ENCODE measurements at regions not wholly inside any gene's neighbourhood (a gene's known extent, or its start where the extent isn't known, plus 50 kb on each side); places are given as distances from the start of the nearest gene placed in this dataset.

DNA sequence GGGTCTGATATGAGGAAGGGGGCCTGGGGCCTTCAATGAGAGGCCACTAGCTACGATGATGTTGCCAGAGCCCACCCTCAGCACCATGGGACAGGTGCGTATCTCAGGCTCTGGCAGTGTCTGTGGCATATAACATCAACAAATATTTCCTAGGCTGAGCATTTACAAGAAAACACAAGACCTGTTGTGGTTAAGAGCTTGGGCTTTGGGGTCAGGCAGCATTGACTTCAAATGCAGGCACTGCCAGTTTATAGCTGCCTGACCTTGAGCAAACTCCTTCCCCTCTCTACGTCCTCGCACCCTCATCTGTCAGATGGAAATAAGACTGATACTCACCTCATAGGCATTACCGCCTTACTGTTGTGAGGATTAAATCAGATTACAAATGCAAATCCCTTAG lies 156.0 kb downstream of the KATNAL1 start:
- DNase-seq: no peak

DNA sequence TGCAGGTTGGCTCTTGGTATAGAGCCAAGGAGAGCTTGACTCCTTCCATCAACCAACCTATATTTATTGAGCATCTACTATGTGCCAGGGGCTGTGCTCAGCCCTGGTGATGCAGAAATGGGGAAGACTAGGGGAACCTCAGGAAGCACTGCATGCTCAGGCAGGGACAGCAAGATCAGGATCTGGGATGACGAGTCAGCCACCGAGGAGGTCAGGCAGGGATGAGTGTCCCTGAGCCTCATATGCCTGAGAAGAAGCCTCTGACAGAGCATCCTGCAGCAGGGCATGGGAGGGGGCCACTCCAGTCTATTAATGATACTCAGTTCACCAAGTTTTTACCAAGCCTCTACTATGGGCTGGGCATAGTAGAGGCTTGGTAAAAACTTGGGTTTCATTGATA lies 158.1 kb downstream of the KATNAL1 start:
- DNase-seq: no peak

DNA sequence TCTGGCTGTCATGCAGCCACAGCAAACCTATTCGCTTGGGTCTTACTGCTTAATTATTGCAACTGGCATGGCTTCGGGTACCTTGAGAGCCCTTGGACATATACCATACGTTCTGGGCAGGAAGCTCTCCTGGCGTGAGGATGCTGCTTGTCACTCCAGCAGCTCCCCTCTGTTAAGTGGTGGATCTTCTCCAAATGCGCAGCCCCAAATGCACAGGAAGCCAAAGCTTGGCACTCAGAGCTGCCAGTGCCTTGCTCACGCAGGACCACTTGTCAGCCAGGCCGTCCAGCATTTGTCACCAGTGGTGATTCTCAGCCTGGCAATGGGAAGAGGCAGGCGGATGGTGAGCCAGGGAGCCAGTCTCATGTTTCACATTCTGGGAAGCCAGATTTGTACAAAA lies 158.6 kb downstream of the KATNAL1 start:
- DNase-seq: no peak

DNA sequence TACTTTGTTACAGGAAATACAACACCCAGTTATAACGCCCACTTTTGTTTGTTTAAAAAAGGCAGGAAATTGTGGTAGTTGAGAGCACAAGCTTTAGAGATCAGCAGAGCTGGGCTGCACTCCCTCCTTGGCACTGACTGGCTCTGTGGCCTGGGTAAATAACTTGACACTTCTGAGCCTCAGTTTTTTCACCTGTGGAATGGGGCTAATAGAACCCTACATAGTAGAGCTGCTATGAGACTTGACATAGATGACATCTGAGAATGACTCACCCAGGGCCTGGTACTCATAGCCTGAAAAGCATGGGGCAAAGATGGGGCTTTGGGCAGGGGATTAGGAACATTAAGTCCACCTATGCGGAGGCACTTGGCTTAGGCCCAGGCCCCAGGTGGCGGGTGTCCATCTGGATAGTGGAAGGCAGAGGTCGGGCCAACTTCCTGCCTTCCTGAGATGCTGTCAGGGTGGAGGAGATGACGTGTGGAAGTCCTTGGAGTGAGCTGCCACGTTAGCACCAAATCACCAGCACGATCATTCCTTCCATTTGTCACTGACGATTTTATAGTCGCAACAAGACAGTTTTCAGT lies 159.1 kb downstream of the KATNAL1 start:
- no peak for DNase-seq

DNA sequence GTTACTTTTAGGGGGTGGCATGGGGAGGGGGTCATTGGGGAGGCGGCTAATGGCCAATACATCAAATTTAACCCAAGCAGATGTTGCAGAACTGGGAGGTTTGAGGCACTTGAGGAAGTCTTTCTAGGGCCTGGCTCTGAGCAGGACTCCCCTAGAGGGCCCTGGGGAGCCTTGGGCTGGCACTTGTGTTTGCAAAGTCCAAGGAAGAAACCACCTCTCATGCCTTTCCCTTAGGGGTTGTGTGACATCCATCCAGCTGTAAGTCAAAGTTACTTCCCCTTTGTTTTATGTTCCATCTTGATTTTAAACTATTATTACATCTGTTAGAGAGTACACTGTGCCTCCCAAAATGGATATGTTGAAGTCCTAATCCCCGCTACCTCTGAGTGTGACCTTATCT lies 159.9 kb downstream of the KATNAL1 start:
- no peak for DNase-seq

DNA sequence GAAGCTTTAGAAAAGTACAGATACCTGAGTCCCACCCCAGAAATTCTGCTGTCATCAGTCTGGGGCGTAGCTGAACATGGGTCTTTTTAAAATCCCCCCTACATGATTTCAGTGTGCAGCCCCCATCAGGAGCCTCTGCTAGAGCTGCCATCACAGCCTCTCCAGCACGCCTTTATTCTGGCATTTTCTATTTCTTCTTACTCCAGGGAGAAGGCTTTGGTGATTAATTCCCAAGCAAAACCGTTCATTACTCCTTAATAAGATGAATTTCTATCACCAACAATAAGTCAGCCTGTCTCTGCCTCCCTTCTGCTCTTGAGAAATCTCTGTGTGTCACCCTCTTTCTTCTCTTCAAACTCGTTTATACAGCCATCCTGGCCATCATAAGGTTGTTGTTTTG lies 160.3 kb downstream of the KATNAL1 start:
- DNase-seq: no peak

DNA sequence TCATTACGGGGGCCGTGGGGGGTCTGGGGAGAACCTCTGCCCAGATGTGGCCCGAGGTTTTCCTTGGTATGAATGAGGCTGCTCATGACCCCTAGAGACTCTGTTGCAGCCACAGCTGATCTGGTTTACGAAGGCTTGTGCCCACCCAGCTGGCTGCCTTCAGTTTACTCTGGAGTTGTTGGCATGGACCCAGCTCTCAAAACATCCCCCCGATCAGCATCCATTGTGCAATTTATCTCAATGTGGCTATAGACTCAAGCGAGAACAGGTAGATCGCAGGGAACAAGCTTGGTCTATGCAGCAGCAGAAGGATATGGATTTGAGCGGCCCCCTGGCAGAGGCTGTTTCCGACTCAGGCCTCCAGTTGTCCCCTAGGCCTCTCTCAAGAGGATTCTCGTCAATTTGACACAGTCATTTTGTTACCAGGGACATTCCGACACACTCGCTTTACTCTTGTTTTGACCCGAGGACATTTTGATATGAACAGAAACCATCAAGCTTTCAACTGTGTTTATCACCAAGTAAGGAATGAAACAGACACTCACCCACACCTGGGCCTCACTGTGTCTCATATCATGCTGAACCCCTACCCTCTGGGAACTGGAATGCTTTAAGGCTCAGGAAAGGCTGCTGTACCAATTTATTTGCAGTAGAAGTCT lies 161.5 kb downstream of the KATNAL1 start:
- DNase-seq: no peak

DNA sequence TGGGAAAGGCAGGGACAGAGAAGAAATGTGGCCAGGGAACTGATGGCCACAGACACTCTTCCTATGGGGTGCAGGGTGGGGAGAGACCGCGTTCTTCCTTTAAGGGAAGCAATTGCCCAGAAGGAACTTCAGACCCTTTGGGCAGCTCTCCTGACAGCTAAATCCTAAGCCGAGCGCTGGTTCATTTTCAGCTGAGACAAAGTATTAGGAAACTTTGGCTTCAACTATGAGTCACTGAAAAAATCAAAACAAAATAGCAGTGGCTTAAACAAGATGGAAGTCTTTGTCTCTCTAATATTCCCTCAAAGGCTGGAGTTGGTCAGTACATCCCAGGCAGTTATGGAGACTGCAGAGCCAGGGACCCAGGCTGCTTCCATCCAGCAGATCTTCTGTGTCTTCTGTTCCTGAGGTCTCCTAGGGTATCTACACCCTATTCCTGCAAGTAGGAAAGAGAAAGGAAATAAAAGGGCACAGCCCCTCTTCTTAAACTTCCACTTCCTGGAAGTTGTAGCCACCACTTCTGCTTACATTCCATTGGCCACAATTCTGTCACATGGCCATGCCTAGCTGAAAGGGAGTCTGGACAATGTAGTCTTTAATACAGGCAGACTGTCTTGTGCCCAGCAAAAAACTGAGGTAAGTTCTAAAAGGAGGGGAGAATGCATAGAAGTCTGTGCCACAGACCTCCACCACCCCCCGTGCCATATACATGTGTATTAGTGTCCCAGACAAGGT lies 163.5 kb downstream of the KATNAL1 start:
- DNase-seq: no peak

DNA sequence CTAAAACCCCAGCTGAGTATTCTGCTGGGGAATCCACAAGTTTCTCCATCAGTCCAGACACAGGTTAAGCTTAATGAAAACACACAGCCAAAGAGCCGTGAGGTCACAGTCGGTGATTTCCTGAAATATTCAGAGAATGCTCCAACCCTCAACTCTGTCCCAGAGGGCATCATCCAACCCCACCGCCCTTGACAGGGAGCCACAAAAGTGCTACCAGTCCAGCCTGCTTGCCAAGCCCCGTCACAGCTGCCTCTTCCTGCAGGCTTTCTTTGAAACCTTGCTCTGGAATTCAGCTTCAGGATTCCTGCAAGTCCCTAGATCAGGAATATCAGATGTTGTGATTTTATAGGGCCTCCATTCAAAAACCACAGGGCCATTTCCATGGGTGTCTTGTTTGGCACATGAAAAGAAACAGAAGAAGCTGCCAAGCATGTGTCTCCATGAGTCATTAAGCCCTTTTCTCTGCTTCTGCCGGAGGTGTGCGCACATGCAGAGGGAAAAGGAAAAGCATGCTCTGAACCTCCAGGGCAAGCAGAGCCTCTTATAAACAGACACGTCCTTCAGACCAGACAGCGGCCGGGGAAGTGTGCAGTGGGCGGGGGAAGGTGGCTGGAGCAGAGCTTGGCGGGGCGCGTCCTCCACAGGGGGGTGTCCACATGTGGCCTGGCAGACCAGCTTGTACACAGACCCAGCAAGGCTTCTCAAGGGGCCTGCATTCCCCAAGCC lies 164.7 kb downstream of the KATNAL1 start:
- DNase-seq: no peak

DNA sequence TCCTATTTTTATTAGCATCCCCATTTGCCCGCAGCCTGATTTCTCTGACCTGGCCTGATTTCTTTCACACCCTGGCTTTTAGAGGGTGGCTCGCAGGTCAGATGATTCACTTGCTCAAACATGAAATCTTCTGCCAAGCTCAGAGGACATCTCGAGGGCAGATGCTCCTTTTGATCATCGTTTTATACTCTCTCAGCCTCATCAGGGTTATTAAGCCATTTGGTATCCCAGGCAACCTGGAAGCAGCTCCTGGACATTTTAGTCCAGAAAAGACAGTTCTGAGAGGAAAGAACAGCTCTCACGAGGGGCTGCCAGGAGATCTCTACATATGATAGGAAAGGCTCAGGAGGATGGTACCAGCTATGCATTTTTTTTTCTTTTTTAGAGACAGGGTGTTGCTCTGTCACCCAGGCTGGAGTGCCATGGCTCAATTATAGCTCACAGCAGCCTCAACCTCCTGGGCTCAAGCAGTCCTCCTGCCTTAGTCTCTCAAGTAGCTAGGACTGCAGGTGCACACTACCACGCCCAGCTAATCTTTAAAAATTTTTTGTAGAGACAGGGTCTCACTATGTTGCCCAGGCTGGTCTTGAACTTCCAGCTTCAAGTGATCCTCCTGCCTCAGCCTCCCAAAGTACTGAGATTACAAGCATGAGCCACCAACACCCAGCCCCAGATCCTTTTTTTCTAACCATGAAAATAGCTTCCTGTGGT lies 165.4 kb downstream of the KATNAL1 start:
- DNase-seq: no peak

DNA sequence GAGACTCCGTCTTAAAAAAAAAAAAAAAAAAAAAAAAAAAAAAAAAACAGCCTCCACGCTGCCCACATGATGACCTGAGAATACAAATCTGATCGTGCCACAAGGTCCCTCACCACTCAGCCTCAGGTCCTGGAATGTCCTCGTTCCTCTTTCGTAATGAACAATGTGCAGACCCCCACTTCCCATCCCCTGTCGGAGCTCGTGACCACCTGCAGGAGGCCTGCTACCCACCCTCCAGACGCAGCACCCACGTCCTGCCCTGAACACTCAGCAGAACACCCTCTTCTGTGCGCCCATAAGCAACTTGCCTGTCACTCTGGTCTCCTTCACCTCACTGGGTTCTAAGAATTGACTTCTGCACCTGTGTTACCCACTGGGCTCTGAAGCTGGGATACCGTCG lies 166.4 kb downstream of the KATNAL1 start:
- no peak for DNase-seq

DNA sequence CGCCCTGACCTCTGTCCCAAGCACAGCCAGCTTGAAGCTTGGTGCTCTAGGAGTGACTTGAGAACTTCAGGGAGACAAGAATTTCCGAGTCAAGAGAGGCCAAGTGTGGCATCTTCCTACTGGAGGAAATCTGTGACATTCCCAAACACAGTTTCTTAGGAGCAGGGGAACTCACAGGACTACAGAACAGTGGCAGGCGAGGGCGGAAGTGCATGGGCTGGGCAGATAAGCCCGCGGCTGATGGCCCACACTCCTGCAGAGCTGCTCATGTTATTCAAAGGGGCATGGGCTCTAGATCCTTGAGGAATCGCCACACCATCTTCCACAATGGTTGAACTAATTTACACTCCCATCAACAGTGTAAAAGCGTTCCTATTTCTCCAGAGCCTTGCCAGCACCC lies 168.8 kb downstream of the KATNAL1 start:
- no peak for DNase-seq

DNA sequence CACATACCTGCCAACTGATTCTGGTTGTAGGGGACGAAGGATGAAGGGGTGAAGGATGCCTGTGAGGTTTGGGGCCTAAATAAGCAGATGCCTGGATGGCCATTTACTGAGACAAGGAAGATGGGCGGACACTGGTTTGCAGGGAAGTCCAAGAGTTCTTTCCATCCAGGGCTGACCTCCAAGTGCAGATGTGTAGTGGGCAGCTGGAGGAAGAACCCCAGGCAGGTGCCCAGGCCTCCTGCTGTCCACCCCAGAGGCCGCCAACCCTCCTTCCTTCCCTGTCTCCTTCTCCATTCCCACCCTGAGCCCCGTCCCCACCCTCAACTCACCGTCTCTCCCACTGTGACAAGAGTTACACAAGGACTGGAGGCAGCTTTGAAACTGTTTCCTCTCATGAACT lies 171.5 kb downstream of the KATNAL1 start:
- DNase-seq: no peak

DNA sequence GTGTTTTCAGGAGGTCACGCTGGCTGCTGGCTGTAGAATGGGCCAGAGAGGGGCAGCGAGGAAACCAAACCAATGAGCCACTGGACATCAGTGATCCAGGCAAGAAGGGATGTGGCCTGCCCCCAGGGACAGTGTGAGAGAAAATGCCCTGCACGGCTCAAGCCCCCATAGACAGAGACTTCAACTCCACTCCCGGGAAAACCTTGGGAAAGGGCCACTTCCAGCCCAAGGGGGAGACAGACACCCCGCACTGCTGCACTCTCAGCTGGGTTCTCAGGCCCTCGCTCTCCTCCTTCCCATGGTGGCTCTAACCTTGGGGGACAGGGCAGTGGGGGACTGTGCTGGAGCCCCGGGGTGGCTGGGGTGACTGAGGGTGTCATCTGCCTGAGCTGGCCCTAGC lies 172.0 kb downstream of the KATNAL1 start:
- DNase-seq: no peak

DNA sequence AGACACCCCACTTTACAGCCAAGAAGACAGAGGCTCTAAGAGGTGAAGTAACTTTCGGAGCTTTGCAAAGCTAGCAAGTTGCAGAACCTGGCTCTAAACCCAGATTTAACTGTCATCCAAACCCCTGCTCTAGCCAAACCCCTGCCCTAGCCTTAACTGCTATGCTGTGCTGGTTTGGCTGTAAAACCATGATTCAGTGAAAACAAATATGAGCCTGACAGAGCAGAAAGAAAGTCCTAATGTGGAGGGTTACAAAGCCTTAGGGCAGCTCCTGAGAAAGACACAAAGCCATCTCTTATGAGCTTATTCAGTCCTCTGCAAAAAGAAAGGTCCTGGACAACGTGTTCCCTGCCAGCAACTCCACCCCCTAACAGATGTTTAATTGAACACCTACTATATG lies 172.8 kb downstream of the KATNAL1 start:
- no peak for DNase-seq

DNA sequence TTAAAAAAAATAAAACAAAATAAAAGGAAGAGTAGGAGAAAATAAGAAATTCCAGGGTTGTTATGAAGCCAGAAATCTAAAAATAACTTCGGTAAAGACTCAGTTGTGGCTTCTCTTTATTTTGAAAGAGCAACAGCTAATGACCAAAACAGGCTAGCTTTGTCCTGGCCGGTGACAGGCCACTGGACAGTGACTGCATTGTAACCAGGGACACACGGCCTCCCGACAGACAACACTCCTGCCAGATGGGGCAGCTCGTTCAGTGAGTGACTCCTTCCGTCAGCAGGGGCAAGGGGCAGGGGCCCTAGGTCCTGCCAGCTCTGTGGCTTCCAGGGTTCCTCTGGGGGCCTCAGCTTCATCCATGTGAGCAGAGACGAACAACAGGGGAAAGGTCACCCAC lies 173.4 kb downstream of the KATNAL1 start:
- no peak for DNase-seq

DNA sequence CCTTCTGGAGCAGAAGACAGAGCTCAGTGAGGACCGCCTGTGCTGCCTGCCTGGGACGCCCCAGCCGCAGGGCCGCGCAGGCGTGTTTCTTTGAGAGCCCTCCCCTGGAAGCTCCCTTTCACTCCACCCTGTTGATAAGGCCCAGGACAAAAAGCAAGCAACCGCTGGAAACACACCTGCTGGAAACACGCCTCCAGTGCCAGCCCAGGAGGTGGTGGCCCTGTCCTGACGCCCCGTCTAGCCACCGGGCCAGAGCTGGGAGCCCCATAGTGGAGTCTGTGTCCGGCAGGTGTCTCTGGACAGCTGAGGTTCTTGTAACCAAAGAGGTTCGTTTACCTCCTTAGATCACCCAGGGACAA lies 173.8 kb downstream of the KATNAL1 start:
- no peak for DNase-seq

DNA sequence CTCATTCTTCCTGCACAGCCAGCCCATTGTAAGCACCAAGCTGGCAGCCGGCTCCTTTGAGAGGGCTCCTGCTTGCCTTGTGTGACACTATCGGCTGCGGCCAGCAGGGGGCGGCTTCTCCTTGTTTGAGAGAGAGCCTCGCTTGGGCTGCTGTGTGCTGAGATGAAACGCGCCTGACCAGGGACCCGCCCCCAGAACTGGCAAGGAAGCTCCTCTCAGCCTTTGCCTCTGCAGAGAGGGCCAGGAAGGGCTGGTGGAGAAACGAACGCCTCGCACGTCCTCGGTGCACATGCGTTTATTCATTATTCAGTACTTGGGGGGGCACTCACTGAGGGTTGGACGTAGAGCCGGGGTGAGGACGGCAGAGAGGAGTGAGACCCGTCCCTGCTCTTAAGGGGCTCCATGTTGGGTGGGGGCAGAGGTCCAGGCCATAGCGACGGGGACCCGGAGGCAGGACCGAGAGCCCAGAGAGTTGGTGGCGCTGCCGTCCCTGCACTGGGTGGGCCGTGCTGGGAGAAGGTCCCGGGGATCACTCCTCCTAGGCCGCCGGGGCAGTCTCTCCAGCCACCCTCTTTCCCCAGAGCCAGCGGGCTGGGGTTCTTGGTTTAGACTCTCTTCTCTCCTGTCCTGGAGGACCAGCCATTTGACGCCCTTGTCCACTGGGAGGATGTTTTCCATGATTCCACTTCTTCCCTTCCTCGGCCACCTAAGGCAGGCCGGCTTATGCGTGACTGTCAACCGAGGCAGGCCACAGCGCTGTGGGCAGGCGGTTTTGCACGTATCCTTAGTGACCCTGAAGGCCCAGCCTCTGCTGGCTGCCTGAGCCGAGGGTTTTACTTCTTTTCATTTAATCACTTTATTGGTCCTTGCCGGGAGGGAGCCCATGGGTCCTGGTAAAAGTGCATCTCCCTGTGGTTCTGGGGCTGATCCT lies 174.5 kb downstream of the KATNAL1 start:
- peak; percentile 96 for DNase-seq

DNA sequence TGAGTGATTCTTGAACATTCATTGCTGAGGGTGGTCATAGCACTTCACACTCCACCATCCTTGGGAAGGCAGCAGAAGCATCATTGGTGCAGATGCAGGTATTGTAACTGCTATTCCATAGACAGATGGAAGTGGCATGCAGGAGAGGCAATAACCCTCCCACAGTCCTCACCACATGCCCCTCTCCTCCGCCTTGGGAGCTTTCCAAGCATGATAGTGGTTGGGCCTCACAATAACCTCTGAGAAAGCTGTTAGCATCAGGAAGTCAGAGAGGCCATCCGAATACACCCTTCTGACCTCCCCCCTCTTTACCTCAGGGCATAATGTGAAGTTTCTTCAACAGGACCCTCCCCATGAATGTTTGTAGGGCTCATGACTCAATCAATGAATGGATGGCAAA lies 177.9 kb downstream of the KATNAL1 start:
- no peak for DNase-seq

DNA sequence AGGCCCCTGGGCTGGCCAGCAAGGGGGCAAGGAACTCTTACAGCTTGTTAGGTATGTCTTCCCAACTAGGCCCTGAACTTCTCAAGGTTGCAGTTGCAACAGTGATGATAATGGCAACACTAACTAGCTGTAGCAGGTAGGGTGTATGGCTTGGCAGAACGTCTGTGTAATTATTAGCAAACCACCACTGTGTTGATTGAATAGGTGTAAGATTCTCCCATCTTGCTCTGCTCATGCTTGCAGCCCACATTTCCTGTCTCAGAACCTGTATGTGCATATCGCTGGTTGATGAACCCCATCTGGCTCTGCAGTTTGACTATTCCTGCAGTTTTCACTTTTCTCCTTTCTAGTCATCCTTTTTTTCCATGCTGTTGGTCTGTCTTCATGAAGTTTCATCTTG lies 178.8 kb downstream of the KATNAL1 start:
- DNase-seq: no peak

DNA sequence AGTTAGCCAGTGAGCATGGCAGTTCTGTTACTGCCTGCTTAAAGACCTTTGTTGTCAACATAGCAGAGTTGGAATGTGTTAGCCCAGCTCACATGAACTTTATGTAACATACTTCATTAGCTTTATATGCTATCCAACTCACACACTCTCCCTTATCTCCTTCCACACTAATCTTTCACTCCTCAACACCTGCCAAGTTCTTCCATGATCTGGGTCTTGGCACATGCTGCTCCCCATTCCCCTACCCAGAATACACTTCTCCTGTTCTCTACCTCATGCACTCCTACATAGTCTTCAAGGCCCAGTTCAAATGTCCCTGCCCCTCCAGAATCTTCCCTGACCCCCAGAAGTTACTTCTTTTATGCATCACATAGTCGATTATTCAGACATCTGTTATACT lies 179.3 kb downstream of the KATNAL1 start:
- no peak for DNase-seq

DNA sequence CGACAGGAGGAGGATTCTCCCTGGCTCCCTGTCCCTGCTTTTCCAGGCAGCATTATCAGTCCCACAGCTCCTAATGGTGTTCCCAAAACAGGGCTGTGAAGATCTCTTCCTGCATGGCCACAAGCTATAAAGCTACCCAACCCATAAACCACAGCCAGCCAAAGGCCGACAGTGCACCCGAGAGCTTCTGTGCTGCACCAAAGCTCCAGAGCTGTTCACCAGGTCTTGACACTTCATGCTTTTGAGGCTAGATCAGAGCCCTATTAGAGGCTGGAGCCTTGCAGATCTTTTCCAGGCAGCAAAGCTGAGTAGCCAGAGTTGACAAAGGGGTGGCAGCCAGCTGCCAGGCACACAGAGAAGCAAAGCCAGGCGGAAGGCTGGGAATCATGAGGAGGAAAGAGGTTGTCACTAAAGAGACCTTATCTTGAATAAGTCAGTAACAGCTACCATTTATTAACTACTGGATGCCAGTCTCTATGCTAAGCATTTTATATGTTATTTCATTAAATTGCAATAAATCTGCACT lies 180.4 kb downstream of the KATNAL1 start:
- DNase-seq: no peak
